Activated CD8-positive, alpha-beta memory T cell treated with anti-CD3 and anti-CD28 coated beads, Interleukin-2, amount 10 ng/mL, durations not matched to agents 7 days and 5 days (primary cell): ENCODE measurements at regions not wholly inside any gene's neighbourhood (a gene's known extent, or its start where the extent isn't known, plus 50 kb on each side); places are given as distances from the start of the nearest gene placed in this dataset.
A peak's percentile ranks its signal among the peaks of the same experiment; 100 is the strongest.
"Not testable (repeated sequence)": the region's sequence is repeated elsewhere in the genome, so short reads cannot be mapped to it uniquely, and the experiment has no call there.

Experiments
- ATAC-seq: fragments of 150-1000 bp; cut with Tn5 transposase; one replicate; pipeline ENCODE4 v1.10.0; 2021; ENCODE audit warnings: moderate library complexity
- CTCF ChIA-PET: fragments of 350-600 bp; sonication (Branson Sonifier 250); formaldehyde crosslinking; loops from one replicate; lab custom pipeline; 2021; ENCODE audit warnings: antibody characterized with exemption; lab: Charles Lee
- DNase-seq: peaks from one replicate; pipeline ENCODE4 v3.0.0-alpha.2; 2020
- H3K27ac Mint-ChIP-seq: one replicate; pipeline ENCODE4 v1.8.0; 2021; ENCODE audit warnings: mild to moderate bottlenecking, mixed read lengths
- H3K27me3 Mint-ChIP-seq: one replicate; pipeline ENCODE4 v1.8.0; 2021; ENCODE audit warnings: mixed read lengths
- H3K36me3 Mint-ChIP-seq: one replicate; pipeline ENCODE4 v1.8.0; 2021; ENCODE audit warnings: mild to moderate bottlenecking, mixed read lengths
- H3K4me1 Mint-ChIP-seq: one replicate; pipeline ENCODE4 v1.8.0; 2021; ENCODE audit warnings: mixed read lengths
- H3K4me3 Mint-ChIP-seq: one replicate; pipeline ENCODE4 v1.8.0; 2021; ENCODE audit warnings: mild to moderate bottlenecking, moderate library complexity, mixed read lengths
- H3K9me3 Mint-ChIP-seq: one replicate; pipeline ENCODE4 v1.8.0; 2022; ENCODE audit warnings: low read depth, mixed read lengths

GRCh38 chr10:114748241-114748640 is 73.3 kb upstream of the FHIP2A start:
- Mint-ChIP-seq H3K27ac (no peak overlapping the region), H3K36me3 (no peaks in the 10 kb centered on the region), H3K4me1 (no peaks in the 10 kb centered on the region), H3K27me3 (peaks cover 23% of the 10 kb centered on the region), H3K4me3 (no peak overlapping the region), H3K9me3 (no peaks in the 10 kb centered on the region)
- no peak for DNase-seq
- CTCF ChIA-PET = no interaction called here
- no peak for ATAC-seq

GRCh38 chr10:114749014-114749413 is 72.6 kb upstream of the FHIP2A start:
- no peak overlapping the region for H3K4me3 Mint-ChIP-seq
- no peak overlapping the region for H3K27ac Mint-ChIP-seq
- H3K27me3 Mint-ChIP-seq = peaks cover 23% of the 10 kb centered on the region
- no peaks in the 10 kb centered on the region for H3K4me1 Mint-ChIP-seq
- no peaks in the 10 kb centered on the region for H3K36me3 Mint-ChIP-seq
- ATAC-seq = no peak
- DNase-seq = no peak
- no peaks in the 10 kb centered on the region for H3K9me3 Mint-ChIP-seq
- CTCF ChIA-PET = no interaction called here

- CTCF ChIA-PET = no interaction called here
- no peaks in the 10 kb centered on the region for H3K36me3 Mint-ChIP-seq
- no peak overlapping the region for H3K4me3 Mint-ChIP-seq
- DNase-seq (no peak), ATAC-seq (no peak)
- peaks cover 21% of the 10 kb centered on the region for H3K27me3 Mint-ChIP-seq
- no peaks in the 10 kb centered on the region for H3K4me1 Mint-ChIP-seq
- H3K9me3 Mint-ChIP-seq = no peaks in the 10 kb centered on the region
- no peak overlapping the region for H3K27ac Mint-ChIP-seq
Observed at GRCh38 chr10:114749510-114749909, 72.1 kb upstream of the FHIP2A start.

- Mint-ChIP-seq H3K27ac (no peak overlapping the region), H3K27me3 (peaks cover 16% of the 10 kb centered on the region), H3K4me1 (no peaks in the 10 kb centered on the region), H3K36me3 (no peaks in the 10 kb centered on the region), H3K4me3 (no peak overlapping the region), H3K9me3 (no peaks in the 10 kb centered on the region)
- CTCF ChIA-PET = interaction anchor here (0.7 to 1.4 kb wide), 2 partner anchors 9 to 18 kb away, joined by 3 read pairs; no protein-coding TSS in a partner anchor
- ATAC-seq (no peak), DNase-seq (no peak)
Observed at GRCh38 chr10:114751856-114752255, 69.7 kb upstream of the FHIP2A start.

GRCh38 chr10:114752570-114752969 is 69.0 kb upstream of the FHIP2A start:
- H3K4me1 Mint-ChIP-seq, H3K36me3 Mint-ChIP-seq, H3K9me3 Mint-ChIP-seq, H3K4me3 Mint-ChIP-seq, H3K27ac Mint-ChIP-seq, ATAC-seq, DNase-seq: not testable (repeated sequence)
- peaks cover 13% of the 10 kb centered on the region for H3K27me3 Mint-ChIP-seq
- CTCF ChIA-PET = interaction anchor here (1.4 kb wide), 1 partner anchor 10 kb away, joined by 3 read pairs; no protein-coding TSS in a partner anchor

GRCh38 chr10:114753126-114753525 is 68.5 kb upstream of the FHIP2A start:
- H3K9me3 Mint-ChIP-seq = no peaks in the 10 kb centered on the region
- H3K4me1 Mint-ChIP-seq = no peaks in the 10 kb centered on the region
- H3K27me3 Mint-ChIP-seq = peaks cover 13% of the 10 kb centered on the region
- no peak overlapping the region for H3K4me3 Mint-ChIP-seq
- no peaks in the 10 kb centered on the region for H3K36me3 Mint-ChIP-seq
- DNase-seq = no peak
- no peak overlapping the region for H3K27ac Mint-ChIP-seq
- no peak for ATAC-seq
- CTCF ChIA-PET = no interaction called here

- Mint-ChIP-seq H3K36me3 (no peaks in the 10 kb centered on the region), H3K9me3 (no peaks in the 10 kb centered on the region), H3K27me3 (peaks cover 10% of the 10 kb centered on the region), H3K27ac (no peak overlapping the region), H3K4me3 (no peak overlapping the region), H3K4me1 (no peaks in the 10 kb centered on the region)
- CTCF ChIA-PET = no interaction called here
- no peak for ATAC-seq
- DNase-seq = no peak
Observed at GRCh38 chr10:114754445-114755320, 66.9 kb upstream of the FHIP2A start.

GRCh38 chr10:114755537-114755936 is 66.0 kb upstream of the FHIP2A start:
- DNase-seq = no peak
- no peaks in the 10 kb centered on the region for H3K4me1 Mint-ChIP-seq
- H3K4me3 Mint-ChIP-seq = no peak overlapping the region
- peaks cover 14% of the 10 kb centered on the region for H3K27me3 Mint-ChIP-seq
- no peak for ATAC-seq
- H3K36me3 Mint-ChIP-seq = no peaks in the 10 kb centered on the region
- CTCF ChIA-PET = no interaction called here
- H3K9me3 Mint-ChIP-seq = no peaks in the 10 kb centered on the region
- no peak overlapping the region for H3K27ac Mint-ChIP-seq

- DNase-seq = no peak
- Mint-ChIP-seq H3K36me3 (no peaks in the 10 kb centered on the region), H3K27me3 (peaks cover 25% of the 10 kb centered on the region), H3K9me3 (no peaks in the 10 kb centered on the region), H3K4me3 (no peak overlapping the region), H3K4me1 (no peaks in the 10 kb centered on the region), H3K27ac (no peak overlapping the region)
- CTCF ChIA-PET = no interaction called here
- no peak for ATAC-seq
Observed at GRCh38 chr10:114758331-114758730, 63.2 kb upstream of the FHIP2A start.

GRCh38 chr10:114761205-114762193 is 60.1 kb upstream of the FHIP2A start:
- DNase-seq (no peak), ATAC-seq (no peak)
- CTCF ChIA-PET = no interaction called here
- no peaks in the 10 kb centered on the region for H3K36me3 Mint-ChIP-seq
- H3K4me3 Mint-ChIP-seq = no peak overlapping the region
- H3K27ac Mint-ChIP-seq = no peak overlapping the region
- peaks cover 40% of the 10 kb centered on the region for H3K27me3 Mint-ChIP-seq
- no peaks in the 10 kb centered on the region for H3K9me3 Mint-ChIP-seq
- no peaks in the 10 kb centered on the region for H3K4me1 Mint-ChIP-seq

- Mint-ChIP-seq H3K4me1 (peaks cover 8% of the 10 kb centered on the region), H3K9me3 (no peaks in the 10 kb centered on the region), H3K36me3 (no peaks in the 10 kb centered on the region), H3K27ac (no peak overlapping the region), H3K4me3 (no peak overlapping the region), H3K27me3 (peaks cover 51% of the 10 kb centered on the region)
- ATAC-seq (no peak), DNase-seq (no peak)
- CTCF ChIA-PET = interaction anchor here (2.6 kb wide), 1 partner anchor 23 kb away, joined by 8 read pairs; no protein-coding TSS in a partner anchor
Observed at GRCh38 chr10:114762811-114763210, 58.8 kb upstream of the FHIP2A start.

- peaks cover 65% of the 10 kb centered on the region for H3K27me3 Mint-ChIP-seq
- H3K36me3 Mint-ChIP-seq = no peaks in the 10 kb centered on the region
- H3K27ac Mint-ChIP-seq = no peak overlapping the region
- no peak for DNase-seq
- no peak for ATAC-seq
- no peaks in the 10 kb centered on the region for H3K9me3 Mint-ChIP-seq
- no peak overlapping the region for H3K4me3 Mint-ChIP-seq
- CTCF ChIA-PET = interaction anchor here (1.1 to 2.6 kb wide), 2 partner anchors 21 to 24 kb away, joined by 3 to 8 read pairs; no protein-coding TSS in a partner anchor
- H3K4me1 Mint-ChIP-seq = peaks cover 8% of the 10 kb centered on the region
Observed at GRCh38 chr10:114764656-114765055, 56.9 kb upstream of the FHIP2A start.

- H3K4me1 Mint-ChIP-seq = peaks cover 10% of the 10 kb centered on the region
- H3K36me3 Mint-ChIP-seq = no peaks in the 10 kb centered on the region
- H3K27me3 Mint-ChIP-seq = peaks cover 61% of the 10 kb centered on the region
- no peak for DNase-seq
- no peak overlapping the region for H3K27ac Mint-ChIP-seq
- no peak for ATAC-seq
- H3K9me3 Mint-ChIP-seq = no peaks in the 10 kb centered on the region
- H3K4me3 Mint-ChIP-seq = peak overlapping the region; percentile 17
- CTCF ChIA-PET = no interaction called here
Observed at GRCh38 chr10:114766470-114766869, 55.1 kb upstream of the FHIP2A start.
